Upper lobe of left lung (tissue), 4 donors: ENCODE measurements at regions not wholly inside any gene's neighbourhood (a gene's known extent, or its start where the extent isn't known, plus 50 kb on each side); places are given as distances from the start of the nearest gene placed in this dataset.

Experiments used
- EP300 ChIP-seq, 4 donors: sonication (generic); formaldehyde crosslinking; IDR thresholded peaks; one replicate each; pipeline ENCODE4 v1.5.1; 2017; ENCODE audit warnings: antibody characterized with exemption in 4 of 4, control low read depth in 2 of 4
- POLR2A ChIP-seq, 4 donors: fragments of 450-650 bp; IDR thresholded peaks; one replicate each; pipeline ENCODE4 v1.5.1; 2016 to 2017; ENCODE audit warnings: antibody characterized with exemption in 4 of 4, mild to moderate bottlenecking in 2 of 4
- POLR2AphosphoS5 ChIP-seq, 2 donors: sonication (generic); formaldehyde crosslinking; IDR thresholded peaks; one replicate each; pipeline ENCODE4 v1.5.1; 2017; ENCODE audit warnings: antibody characterized with exemption in 2 of 2
- TF ChIP-seq, protein P1 (sequence below), 6 experiments: fragments of 450-650 bp in 4 of 6; fragments of 200-600 bp in 2 of 6; sonication (generic) in 2 of 6; IDR thresholded peaks; one replicate each; pipeline ENCODE4 v1.5.1; 2016 to 2019; ENCODE audit warnings: antibody characterized with exemption in 6 of 6

DNA sequence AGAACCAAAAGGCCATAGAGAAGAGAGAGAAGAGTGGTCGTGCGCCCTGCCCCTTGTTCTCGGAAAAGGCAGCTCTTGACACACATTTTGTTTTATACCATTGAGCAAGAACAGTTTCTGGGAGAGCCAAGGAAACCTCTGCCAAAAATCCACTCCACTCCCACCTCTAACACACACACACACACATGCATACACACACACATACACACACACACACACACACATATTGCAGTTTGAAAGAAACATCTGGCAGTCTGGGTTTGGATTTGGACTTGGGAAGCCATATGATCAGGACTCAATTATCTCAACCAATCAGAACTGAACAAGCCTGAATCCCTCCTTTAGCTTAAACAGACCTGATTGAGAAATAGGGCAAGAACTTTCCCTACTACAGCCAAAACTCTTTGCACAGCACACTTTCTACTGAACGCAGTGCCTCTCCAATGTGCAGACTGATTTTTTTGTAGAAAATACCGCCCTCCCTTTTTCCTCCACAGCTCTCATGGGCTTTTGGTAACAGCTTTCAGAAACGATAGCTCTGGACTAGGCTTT, 484.0 kb upstream of the ZWINT start:
- TF ChIP-seq, protein P1, sequence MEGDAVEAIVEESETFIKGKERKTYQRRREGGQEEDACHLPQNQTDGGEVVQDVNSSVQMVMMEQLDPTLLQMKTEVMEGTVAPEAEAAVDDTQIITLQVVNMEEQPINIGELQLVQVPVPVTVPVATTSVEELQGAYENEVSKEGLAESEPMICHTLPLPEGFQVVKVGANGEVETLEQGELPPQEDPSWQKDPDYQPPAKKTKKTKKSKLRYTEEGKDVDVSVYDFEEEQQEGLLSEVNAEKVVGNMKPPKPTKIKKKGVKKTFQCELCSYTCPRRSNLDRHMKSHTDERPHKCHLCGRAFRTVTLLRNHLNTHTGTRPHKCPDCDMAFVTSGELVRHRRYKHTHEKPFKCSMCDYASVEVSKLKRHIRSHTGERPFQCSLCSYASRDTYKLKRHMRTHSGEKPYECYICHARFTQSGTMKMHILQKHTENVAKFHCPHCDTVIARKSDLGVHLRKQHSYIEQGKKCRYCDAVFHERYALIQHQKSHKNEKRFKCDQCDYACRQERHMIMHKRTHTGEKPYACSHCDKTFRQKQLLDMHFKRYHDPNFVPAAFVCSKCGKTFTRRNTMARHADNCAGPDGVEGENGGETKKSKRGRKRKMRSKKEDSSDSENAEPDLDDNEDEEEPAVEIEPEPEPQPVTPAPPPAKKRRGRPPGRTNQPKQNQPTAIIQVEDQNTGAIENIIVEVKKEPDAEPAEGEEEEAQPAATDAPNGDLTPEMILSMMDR (IDR thresholded peaks at IDR 0.05) = no peak
- TF ChIP-seq POLR2A (IDR thresholded peaks at IDR 0.05) (no peak), EP300 (IDR thresholded peaks at IDR 0.05) (no peak), POLR2AphosphoS5 (IDR thresholded peaks at IDR 0.05) (no peak)
